ENCODE measurements at regions not wholly inside any gene's neighbourhood (a gene's known extent, or its start where the extent isn't known, plus 50 kb on each side); places are given as distances from the start of the nearest gene placed in this dataset.
"Not testable (repeated sequence)": the region's sequence is repeated elsewhere in the genome, so short reads cannot be mapped to it uniquely, and the experiment has no call there.

- not testable (repeated sequence) for DNase-seq (ENCODE audit: low spot score)
Observed at GRCh38 chr14:87240319-87240718, 752.7 kb downstream of the GALC start.

DNA sequence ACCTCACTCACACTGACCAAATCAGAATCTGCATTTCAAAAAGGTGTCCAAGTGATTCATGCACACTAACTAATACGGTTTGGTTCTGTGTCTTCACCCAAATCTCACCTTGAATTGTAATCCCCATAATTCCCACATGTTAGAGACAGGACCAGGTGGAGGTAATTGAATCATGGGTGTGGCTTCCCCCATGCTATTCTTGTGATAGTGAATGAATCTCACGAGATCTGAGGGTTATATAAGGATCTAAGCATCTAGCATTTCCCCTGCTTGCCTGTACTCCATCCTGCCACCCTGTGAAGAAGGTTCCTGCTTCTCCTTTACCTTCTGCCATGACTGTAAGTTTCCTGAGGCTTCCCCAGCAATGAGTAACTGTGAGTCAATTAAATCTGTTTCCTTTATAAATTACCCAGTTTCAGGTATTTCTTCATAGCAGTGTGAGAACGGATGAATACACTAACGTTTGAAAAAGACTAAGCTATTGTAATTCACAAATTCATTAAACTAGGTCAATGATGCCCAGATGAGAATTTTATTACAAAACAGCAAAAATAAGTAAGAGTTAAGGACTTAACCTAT lies 759.1 kb downstream of the GALC start:
- no peak for DNase-seq (ENCODE audit: low spot score)

DNA sequence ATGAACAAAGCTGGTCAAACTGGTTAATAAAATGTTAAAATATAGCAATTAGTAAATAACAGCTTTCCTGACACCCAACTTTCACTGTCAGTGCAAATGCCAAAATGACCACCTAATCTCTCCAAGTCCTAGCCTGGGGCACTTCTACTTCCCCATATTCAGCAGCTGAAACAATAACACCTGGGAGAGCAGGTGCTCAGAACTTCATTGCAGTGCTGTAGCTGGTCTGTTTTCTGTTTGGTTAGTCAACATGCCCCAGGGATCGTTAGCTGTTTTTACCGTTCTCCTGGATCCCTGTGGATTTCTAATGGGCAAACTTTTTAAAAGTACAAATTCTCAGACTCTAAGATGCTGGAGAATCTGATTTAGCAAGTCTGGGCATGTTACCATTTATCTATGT lies 759.7 kb downstream of the GALC start:
- no peak for DNase-seq (ENCODE audit: low spot score)

DNA sequence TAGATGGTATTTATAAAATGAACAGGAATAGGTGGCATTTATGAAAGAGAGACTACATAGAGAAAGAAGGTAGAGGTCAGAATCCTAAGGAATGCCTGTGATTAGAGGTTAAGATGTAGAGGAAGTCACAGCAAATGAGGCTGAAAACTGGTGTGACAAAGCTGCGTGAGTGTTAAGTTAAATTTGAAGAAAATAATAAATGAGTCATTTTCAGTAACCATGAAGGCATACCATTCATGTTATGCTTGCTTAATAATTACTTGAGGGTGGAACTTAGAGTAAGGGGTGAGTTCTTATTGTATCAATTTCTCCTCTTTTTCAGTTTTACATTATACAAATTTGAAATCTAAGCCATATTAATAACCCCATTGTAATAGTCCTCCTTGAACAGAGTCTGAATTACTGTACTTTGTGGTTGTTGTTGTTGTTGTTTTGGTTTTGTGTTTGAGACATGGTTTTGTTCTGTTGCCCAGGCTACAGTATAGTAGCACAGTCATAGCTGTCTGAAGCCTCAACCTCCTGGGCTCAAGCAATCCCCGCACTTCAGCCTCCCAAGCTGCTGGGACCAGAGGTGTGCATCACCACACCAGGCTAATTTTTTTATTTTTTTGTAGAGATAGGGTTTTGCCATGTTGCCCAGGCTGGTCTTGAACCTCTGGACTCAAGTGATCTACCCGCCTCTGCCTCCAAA lies 761.5 kb downstream of the GALC start:
- no peak for DNase-seq (ENCODE audit: low spot score)

- DNase-seq (ENCODE audit: low spot score) = no peak
Observed at GRCh38 chr14:87230726-87231125, 762.3 kb downstream of the GALC start.

DNA sequence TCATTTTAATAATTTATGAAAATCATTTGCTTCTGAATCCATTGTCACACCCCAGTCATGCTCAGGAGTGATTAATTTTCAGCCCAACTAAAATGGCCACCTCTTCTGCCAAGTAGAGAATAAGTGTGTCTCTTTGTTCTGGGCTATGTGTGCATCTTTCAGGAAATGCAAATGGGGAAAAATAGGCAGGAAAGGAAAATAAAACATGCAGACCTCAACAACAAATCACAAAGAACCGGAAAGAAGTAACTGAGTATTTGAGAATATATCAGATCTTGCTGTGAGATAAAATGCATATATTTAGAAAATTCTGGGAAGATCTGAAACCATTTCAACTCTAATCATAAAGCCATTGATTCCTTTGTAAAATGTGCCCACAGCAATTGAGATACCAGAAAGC lies 763.9 kb downstream of the GALC start:
- no peak for DNase-seq (ENCODE audit: low spot score)

GRCh38 chr14:87217023-87217422 lies 776.0 kb downstream of the GALC start:
- DNase-seq (ENCODE audit: low spot score) = no peak

DNA sequence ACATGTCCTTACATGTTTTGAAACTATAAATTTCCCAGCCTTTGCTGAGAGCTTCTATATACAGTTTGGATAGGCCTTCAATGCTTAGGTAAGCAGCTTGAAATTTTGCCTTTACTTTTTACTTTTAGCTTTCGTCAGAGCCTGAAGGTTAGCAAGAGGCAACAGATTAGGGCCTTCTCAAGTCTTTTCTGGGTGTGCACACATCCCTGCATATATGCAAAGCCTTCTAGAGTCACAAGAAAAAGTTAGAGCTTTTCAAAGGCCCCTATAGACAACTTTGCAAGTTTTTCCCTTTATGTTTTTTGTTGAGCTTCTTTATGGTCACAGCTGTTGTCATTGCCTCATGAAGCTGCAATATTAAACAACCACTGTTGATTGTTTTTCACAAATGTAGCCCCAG lies 778.4 kb downstream of the GALC start:
- no peak for DNase-seq (ENCODE audit: low spot score)

GRCh38 chr14:87207756-87208155 lies 785.2 kb downstream of the GALC start:
- no peak for DNase-seq (ENCODE audit: low spot score)

- no peak for DNase-seq (ENCODE audit: low spot score)
Observed at GRCh38 chr14:87205811-87206210, 787.2 kb downstream of the GALC start.

GRCh38 chr14:87203346-87203745 lies 789.6 kb downstream of the GALC start:
- no peak for DNase-seq (ENCODE audit: low spot score)

- DNase-seq (ENCODE audit: low spot score) = no peak
Observed at GRCh38 chr14:87199381-87199780, 793.6 kb downstream of the GALC start.

DNA sequence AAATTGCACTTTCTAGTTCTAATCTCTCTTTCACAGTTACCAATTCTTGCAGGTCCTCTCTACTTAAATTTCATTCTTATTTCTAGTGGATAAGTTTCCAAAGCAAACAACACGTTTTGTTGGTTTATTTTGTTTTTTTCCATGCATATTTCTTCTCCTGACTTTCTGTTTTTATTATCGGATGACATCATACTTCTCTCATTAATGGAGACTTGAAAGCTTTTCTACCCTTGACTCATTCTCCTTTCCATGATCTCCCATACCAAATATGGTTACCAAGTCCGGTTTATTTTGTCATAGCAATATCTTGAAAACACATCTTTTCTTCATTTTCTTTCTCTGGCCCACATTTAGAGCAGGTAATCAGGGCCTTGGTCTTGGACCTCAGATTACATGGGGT lies 796.5 kb downstream of the GALC start:
- no peak for DNase-seq (ENCODE audit: low spot score)

DNA sequence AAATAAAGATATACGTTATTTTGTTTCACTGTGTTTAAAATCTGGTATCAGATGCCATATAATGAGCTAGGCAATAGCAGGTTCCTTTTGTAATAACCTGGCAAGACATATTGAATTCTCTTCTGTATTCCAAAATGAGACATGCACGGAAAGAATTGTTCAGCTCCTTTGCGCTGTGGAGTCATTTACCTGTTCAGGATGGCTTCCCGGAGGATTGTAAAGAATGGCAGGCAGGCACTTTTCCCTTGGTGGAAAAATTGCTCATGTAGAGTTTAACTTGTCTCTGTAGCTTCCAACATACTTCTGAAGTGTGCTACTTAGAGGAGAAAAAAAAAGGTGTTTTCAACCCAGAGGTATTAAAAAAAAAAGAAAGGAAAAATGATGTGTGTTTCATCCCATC lies 805.2 kb downstream of the GALC start:
- no peak for DNase-seq (ENCODE audit: low spot score)

GRCh38 chr14:87186737-87187136 lies 806.2 kb downstream of the GALC start:
- DNase-seq (ENCODE audit: low spot score) = no peak

GRCh38 chr14:87185961-87186560 lies 806.9 kb downstream of the GALC start:
- DNase-seq (ENCODE audit: low spot score) = no peak

DNA sequence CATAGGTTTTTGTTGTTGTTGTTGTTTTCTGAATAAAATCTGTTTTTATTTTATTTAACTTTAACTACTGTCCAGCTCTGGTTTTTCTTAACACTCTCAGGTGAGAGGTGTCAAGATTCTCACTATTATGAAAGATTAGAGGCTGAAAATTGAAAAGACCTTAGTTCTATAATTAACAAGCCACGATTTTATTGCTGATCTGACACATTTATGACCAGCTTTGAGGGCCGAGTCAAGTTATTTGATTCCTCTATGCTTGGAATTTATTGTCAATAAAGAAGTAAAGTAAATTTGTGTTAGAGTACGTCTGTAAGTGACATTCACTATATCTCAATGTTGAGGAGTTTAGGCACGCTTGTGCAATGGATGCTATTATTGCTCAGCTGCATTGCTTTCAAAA lies 808.8 kb downstream of the GALC start:
- DNase-seq (ENCODE audit: low spot score) = no peak

- no peak for DNase-seq (ENCODE audit: low spot score)
Observed at GRCh38 chr14:87181288-87181687, 811.7 kb downstream of the GALC start.

DNA sequence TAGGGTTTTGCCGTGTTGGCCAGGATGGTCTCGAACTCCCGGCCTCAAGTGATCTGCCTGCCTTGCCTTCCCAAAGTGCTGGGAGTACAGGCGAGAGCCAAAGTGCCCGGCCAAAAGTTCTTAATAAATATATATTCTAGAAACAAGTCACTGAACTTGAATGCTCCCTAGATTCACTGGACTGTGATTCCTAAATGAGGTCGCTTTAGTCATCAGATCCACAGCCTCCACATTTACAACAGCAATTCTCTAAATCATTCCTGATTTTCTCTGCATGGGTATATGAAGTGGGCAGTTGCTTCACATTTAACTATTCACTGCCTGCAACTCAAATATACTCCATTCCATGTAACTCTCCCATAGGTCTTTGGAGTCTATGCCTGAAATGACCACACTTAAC lies 813.0 kb downstream of the GALC start:
- DNase-seq (ENCODE audit: low spot score) = no peak

DNA sequence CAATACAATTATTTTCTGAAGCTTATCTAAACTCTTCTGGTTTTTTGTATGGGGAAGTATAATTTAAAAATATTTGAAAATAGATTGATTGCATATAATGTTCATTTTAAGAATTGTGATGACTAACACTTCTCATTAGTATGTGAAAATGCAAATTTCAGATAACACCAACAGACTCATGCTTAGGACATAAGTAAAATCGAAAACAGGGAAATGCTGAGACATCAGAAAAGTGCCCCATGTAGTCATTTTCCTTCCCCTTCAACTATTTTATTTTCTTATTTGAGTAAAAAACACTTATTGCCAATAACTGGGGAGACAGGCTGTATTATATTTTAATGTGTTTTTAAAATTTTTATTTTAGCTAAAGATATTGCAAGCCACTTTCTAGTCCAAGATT lies 814.7 kb downstream of the GALC start:
- no peak for DNase-seq (ENCODE audit: low spot score)

DNA sequence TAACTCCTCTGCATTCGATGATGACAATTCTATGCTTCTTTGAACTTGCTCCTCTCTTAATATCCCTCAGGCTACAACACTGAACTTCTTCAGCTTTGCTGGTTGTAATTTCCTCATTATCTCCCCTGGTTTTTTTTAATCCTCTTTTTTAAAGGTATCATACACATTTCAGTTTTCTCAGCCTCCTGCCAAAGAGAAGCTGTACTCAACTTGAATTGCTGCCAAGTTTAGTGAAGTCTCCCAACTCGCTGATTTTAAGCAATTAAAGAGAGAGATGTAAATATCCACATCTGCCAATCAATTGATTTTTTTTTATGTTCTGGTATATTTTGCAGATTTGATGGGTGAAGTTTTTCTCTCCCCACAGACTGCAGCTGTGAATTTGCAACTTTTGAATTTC lies 817.8 kb downstream of the GALC start:
- no peak for DNase-seq (ENCODE audit: low spot score)

- DNase-seq (ENCODE audit: low spot score) = no peak
Observed at GRCh38 chr14:87171141-87171540, 821.8 kb downstream of the GALC start.

GRCh38 chr14:87170179-87170578 lies 822.8 kb downstream of the GALC start:
- DNase-seq (ENCODE audit: low spot score) = no peak

DNA sequence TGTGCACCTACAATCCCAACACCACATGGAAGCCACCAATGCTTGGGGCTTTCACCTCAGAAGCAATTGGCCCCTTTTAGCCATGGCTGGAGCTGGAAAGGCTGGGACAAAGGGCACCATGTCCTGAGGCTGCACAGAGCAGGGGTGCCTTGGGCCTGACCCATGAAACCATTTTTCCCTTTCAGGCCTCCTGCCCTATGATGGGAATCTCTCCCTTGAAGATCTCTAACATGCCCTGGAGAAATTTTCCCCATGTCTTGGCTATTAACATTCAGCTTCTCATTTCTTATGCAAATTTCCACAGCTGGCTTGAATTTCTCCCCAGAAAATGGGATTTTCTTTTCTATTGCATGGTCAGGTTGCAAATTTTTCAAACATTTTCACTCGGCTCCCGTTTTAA lies 823.6 kb downstream of the GALC start:
- no peak for DNase-seq (ENCODE audit: low spot score)
